Neuron (in vitro differentiated cells): ENCODE measurements at regions not wholly inside any gene's neighbourhood (a gene's known extent, or its start where the extent isn't known, plus 50 kb on each side); places are given as distances from the start of the nearest gene placed in this dataset.

ENCODE experiments used
- H2AFZ ChIP-seq: one replicate; pipeline ENCODE4 v1.6.1; 2013; ENCODE audit warnings: low read depth, mild to moderate bottlenecking, inconsistent platforms, low read length, moderate library complexity
- H3K27me3 ChIP-seq: one replicate; pipeline ENCODE4 v1.6.1; 2013; ENCODE audit warnings: low read length; ENCODE audit not compliant: insufficient read depth
- H3K36me3 ChIP-seq: one replicate; pipeline ENCODE4 v1.6.1; 2013; ENCODE audit warnings: low read length; ENCODE audit not compliant: insufficient read depth
- H3K4me1 ChIP-seq: one replicate; pipeline ENCODE4 v1.6.1; 2013; ENCODE audit warnings: low read length; ENCODE audit not compliant: insufficient read depth
- H3K4me3 ChIP-seq: 2 replicates; pipeline ENCODE4 v1.5.1; 2013; ENCODE audit warnings: mild to moderate bottlenecking, low read length, moderate library complexity
- H3K9me3 ChIP-seq: one replicate; pipeline ENCODE4 v1.6.1; 2013; ENCODE audit warnings: low read length

- peaks cover 23% of the 10 kb centered on the region for H3K4me1 ChIP-seq
- peaks cover 5% of the 10 kb centered on the region for H3K36me3 ChIP-seq
- no peaks in the 10 kb centered on the region for H3K27me3 ChIP-seq
- H3K4me3 ChIP-seq = no peak overlapping the region
- no peaks in the 10 kb centered on the region for H3K9me3 ChIP-seq
- no peak overlapping the region for H2AFZ ChIP-seq
Measured at GRCh38 chr11:92714111-92714510, 255.3 kb upstream of the MTNR1B start.

- Histone ChIP-seq H2AFZ (no peak overlapping the region), H3K9me3 (peaks cover under 1% of the 10 kb centered on the region), H3K4me1 (peaks cover 18% of the 10 kb centered on the region), H3K27me3 (no peaks in the 10 kb centered on the region), H3K4me3 (no peak overlapping the region), H3K36me3 (peaks cover 5% of the 10 kb centered on the region)
Measured at GRCh38 chr11:92717240-92717639, 252.2 kb upstream of the MTNR1B start.

- H3K27me3 ChIP-seq = no peaks in the 10 kb centered on the region
- H3K4me1 ChIP-seq = no peaks in the 10 kb centered on the region
- H3K36me3 ChIP-seq = peaks cover 5% of the 10 kb centered on the region
- H2AFZ ChIP-seq = no peak overlapping the region
- H3K4me3 ChIP-seq = no peak overlapping the region
- H3K9me3 ChIP-seq = peaks cover 4% of the 10 kb centered on the region
Measured at GRCh38 chr11:92720385-92720784, 249.1 kb upstream of the MTNR1B start.

GRCh38 chr11:92725352-92725751, 244.1 kb upstream of the MTNR1B start:
- Histone ChIP-seq H3K36me3 (no peaks in the 10 kb centered on the region), H3K27me3 (no peaks in the 10 kb centered on the region), H3K4me1 (no peaks in the 10 kb centered on the region), H2AFZ (no peak overlapping the region), H3K4me3 (no peak overlapping the region), H3K9me3 (peaks cover 4% of the 10 kb centered on the region)

GRCh38 chr11:92727123-92727522, 242.3 kb upstream of the MTNR1B start:
- no peaks in the 10 kb centered on the region for H3K4me1 ChIP-seq
- H3K27me3 ChIP-seq = no peaks in the 10 kb centered on the region

GRCh38 chr11:92727769-92728168, 241.7 kb upstream of the MTNR1B start:
- no peak overlapping the region for H2AFZ ChIP-seq
- no peaks in the 10 kb centered on the region for H3K4me1 ChIP-seq
- H3K27me3 ChIP-seq = no peaks in the 10 kb centered on the region
- H3K36me3 ChIP-seq = no peaks in the 10 kb centered on the region
- H3K9me3 ChIP-seq = no peaks in the 10 kb centered on the region
- no peak overlapping the region for H3K4me3 ChIP-seq

More at GRCh38 chr11:92727123-92727522, 242.3 kb upstream of the MTNR1B start:
- Histone ChIP-seq H3K4me3 (no peak overlapping the region), H2AFZ (no peak overlapping the region), H3K36me3 (no peaks in the 10 kb centered on the region), H3K9me3 (peaks cover 4% of the 10 kb centered on the region)

GRCh38 chr11:92728628-92729027, 240.8 kb upstream of the MTNR1B start:
- Histone ChIP-seq H3K4me3 (no peak overlapping the region), H3K4me1 (no peaks in the 10 kb centered on the region), H2AFZ (no peak overlapping the region), H3K9me3 (no peaks in the 10 kb centered on the region), H3K36me3 (no peaks in the 10 kb centered on the region), H3K27me3 (no peaks in the 10 kb centered on the region)

- H2AFZ ChIP-seq = no peak overlapping the region
Measured at GRCh38 chr11:92735039-92735438, 234.4 kb upstream of the MTNR1B start.

GRCh38 chr11:92738276-92738675, 231.2 kb upstream of the MTNR1B start:
- no peak overlapping the region for H3K4me3 ChIP-seq
- no peaks in the 10 kb centered on the region for H3K27me3 ChIP-seq
- no peaks in the 10 kb centered on the region for H3K4me1 ChIP-seq
- H3K9me3 ChIP-seq = no peaks in the 10 kb centered on the region
- H2AFZ ChIP-seq = no peak overlapping the region
- H3K36me3 ChIP-seq = peaks cover 4% of the 10 kb centered on the region

More at GRCh38 chr11:92735039-92735438, 234.4 kb upstream of the MTNR1B start:
- H3K36me3 ChIP-seq = no peaks in the 10 kb centered on the region
- no peaks in the 10 kb centered on the region for H3K9me3 ChIP-seq
- no peaks in the 10 kb centered on the region for H3K27me3 ChIP-seq
- H3K4me1 ChIP-seq = no peaks in the 10 kb centered on the region
- H3K4me3 ChIP-seq = no peak overlapping the region

- no peak overlapping the region for H2AFZ ChIP-seq
- no peaks in the 10 kb centered on the region for H3K4me1 ChIP-seq
- no peaks in the 10 kb centered on the region for H3K9me3 ChIP-seq
- no peaks in the 10 kb centered on the region for H3K27me3 ChIP-seq
- peaks cover 4% of the 10 kb centered on the region for H3K36me3 ChIP-seq
- no peak overlapping the region for H3K4me3 ChIP-seq
Measured at GRCh38 chr11:92739041-92739440, 230.4 kb upstream of the MTNR1B start.

- H3K27me3 ChIP-seq = no peaks in the 10 kb centered on the region
- no peaks in the 10 kb centered on the region for H3K4me1 ChIP-seq
- H3K9me3 ChIP-seq = no peaks in the 10 kb centered on the region
- no peak overlapping the region for H3K4me3 ChIP-seq
- no peak overlapping the region for H2AFZ ChIP-seq
- peaks cover 4% of the 10 kb centered on the region for H3K36me3 ChIP-seq
Measured at GRCh38 chr11:92739491-92739890, 230.0 kb upstream of the MTNR1B start.

GRCh38 chr11:92740276-92740675, 229.2 kb upstream of the MTNR1B start:
- Histone ChIP-seq H3K4me1 (no peaks in the 10 kb centered on the region), H3K27me3 (no peaks in the 10 kb centered on the region), H3K4me3 (no peak overlapping the region), H3K36me3 (peaks cover 4% of the 10 kb centered on the region), H3K9me3 (no peaks in the 10 kb centered on the region), H2AFZ (no peak overlapping the region)

GRCh38 chr11:92744929-92745585, 224.4 kb upstream of the MTNR1B start:
- peaks cover 7% of the 10 kb centered on the region for H3K9me3 ChIP-seq
- H2AFZ ChIP-seq = no peak overlapping the region
- H3K27me3 ChIP-seq = no peaks in the 10 kb centered on the region

GRCh38 chr11:92750794-92751193, 218.7 kb upstream of the MTNR1B start:
- H3K4me1 ChIP-seq = peaks cover 5% of the 10 kb centered on the region
- peaks cover 7% of the 10 kb centered on the region for H3K9me3 ChIP-seq
- no peak overlapping the region for H3K4me3 ChIP-seq
- H3K27me3 ChIP-seq = no peaks in the 10 kb centered on the region
- no peak overlapping the region for H2AFZ ChIP-seq
- H3K36me3 ChIP-seq = peaks cover 5% of the 10 kb centered on the region

More at GRCh38 chr11:92744929-92745585, 224.4 kb upstream of the MTNR1B start:
- H3K4me3 ChIP-seq = no peak overlapping the region
- no peaks in the 10 kb centered on the region for H3K4me1 ChIP-seq
- H3K36me3 ChIP-seq = peaks cover 9% of the 10 kb centered on the region
